PC-9 (cell line): ENCODE measurements at regions not wholly inside any gene's neighbourhood (a gene's known extent, or its start where the extent isn't known, plus 50 kb on each side); places are given as distances from the start of the nearest gene placed in this dataset.

Experiments
- EZH2 ChIP-seq: fragments of 200-600 bp; sonication (generic); IDR thresholded peaks from 2 replicates; pipeline ENCODE4 v1.8.0; 2017; ENCODE audit warnings: antibody characterized with exemption, low read depth
- TF ChIP-seq, protein P1 (sequence below): fragments of 200-600 bp; sonication (generic); conservative IDR thresholded peaks from 2 replicates; pipeline ENCODE4 v1.6.1; 2017; ENCODE audit warnings: mixed run types, antibody characterized with exemption, mild to moderate bottlenecking, moderate library complexity

DNA sequence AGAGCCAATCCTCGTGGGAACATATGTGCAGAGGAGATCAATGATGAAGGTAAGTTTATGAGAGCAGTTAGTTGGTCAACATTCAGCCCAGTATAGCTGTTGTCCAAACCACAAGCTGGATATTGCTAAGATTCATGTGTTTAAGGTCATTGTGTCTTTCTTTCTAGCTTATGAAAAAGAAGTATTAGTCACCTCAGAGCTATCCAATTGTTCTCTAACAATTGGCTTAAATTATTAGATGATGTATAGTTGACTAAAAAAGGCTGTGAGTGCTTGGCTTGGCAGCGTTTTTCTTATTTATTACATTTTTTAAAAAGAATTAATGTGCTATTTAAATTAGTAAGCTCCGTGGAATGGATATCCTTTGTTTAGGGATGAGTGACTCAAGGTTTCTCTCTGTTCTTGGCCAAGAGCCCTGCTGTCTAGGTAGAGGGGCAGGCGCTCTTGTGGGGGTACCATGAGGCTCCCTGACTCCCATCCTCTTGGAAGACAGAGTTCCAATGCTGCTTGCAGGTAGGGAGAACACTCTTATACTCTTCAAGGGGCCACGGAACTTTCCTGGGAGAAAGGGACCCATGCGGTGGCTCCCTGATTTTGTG is 487.4 kb downstream of the IRX1 start:
- TF ChIP-seq, protein P1, sequence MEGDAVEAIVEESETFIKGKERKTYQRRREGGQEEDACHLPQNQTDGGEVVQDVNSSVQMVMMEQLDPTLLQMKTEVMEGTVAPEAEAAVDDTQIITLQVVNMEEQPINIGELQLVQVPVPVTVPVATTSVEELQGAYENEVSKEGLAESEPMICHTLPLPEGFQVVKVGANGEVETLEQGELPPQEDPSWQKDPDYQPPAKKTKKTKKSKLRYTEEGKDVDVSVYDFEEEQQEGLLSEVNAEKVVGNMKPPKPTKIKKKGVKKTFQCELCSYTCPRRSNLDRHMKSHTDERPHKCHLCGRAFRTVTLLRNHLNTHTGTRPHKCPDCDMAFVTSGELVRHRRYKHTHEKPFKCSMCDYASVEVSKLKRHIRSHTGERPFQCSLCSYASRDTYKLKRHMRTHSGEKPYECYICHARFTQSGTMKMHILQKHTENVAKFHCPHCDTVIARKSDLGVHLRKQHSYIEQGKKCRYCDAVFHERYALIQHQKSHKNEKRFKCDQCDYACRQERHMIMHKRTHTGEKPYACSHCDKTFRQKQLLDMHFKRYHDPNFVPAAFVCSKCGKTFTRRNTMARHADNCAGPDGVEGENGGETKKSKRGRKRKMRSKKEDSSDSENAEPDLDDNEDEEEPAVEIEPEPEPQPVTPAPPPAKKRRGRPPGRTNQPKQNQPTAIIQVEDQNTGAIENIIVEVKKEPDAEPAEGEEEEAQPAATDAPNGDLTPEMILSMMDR = no peak
- TF ChIP-seq EZH2 = no peak
